Fibroblast of lung (primary cell): ENCODE measurements at regions not wholly inside any gene's neighbourhood (a gene's known extent, or its start where the extent isn't known, plus 50 kb on each side); places are given as distances from the start of the nearest gene placed in this dataset.

Source experiments
- DNase-seq, 2 donors: peaks; one replicate each; pipeline versions ENCODE4 v3.0.0 to v3.0.0-alpha.2; 2010; ENCODE audit warnings: low read depth in 2 of 2
- H2AFZ ChIP-seq: 2 replicates; pipeline ENCODE4 v1.5.1; 2012; ENCODE audit warnings: low read length, control low read depth, inconsistent platforms
- H3K27ac ChIP-seq: 2 replicates; pipeline ENCODE4 v1.5.1; 2011; ENCODE audit warnings: low read length, control low read depth; ENCODE audit not compliant: insufficient read depth
- H3K27me3 ChIP-seq: 2 replicates; pipeline ENCODE4 v1.5.1; 2011; ENCODE audit warnings: mild to moderate bottlenecking, low read length; ENCODE audit not compliant: control insufficient read depth, insufficient read depth
- H3K36me3 ChIP-seq: 2 replicates; pipeline ENCODE4 v1.5.1; 2011; ENCODE audit warnings: low read length; ENCODE audit not compliant: control insufficient read depth, insufficient read depth
- H3K4me1 ChIP-seq: 2 replicates; pipeline ENCODE4 v1.5.1; 2011; ENCODE audit warnings: low read length; ENCODE audit not compliant: control insufficient read depth, insufficient read depth; ENCODE audit errors: extremely low read depth
- H3K4me2 ChIP-seq: 2 replicates; pipeline ENCODE4 v1.5.1; 2011; ENCODE audit warnings: low read length, control low read depth; ENCODE audit not compliant: insufficient read depth; ENCODE audit errors: extremely low read depth
- H3K4me3 ChIP-seq, 4 experiments: fragments of 200-600 bp in 1 of 4; sonication (generic) in 1 of 4; replicated peaks in 1 of 4; 2 replicates each; pipeline ENCODE4 v1.5.1; 2011 to 2016; ENCODE audit warnings: low read length in 4 of 4, low read depth in 3 of 4, mild to moderate bottlenecking in 3 of 4, control low read depth in 2 of 4, inconsistent platforms in 1 of 4, mixed read lengths in 1 of 4; ENCODE audit not compliant: insufficient read depth in 1 of 4; ENCODE audit errors: control extremely low read depth in 1 of 4
- H3K79me2 ChIP-seq: 2 replicates; pipeline ENCODE4 v1.5.1; 2012; ENCODE audit warnings: mild to moderate bottlenecking, low read length, inconsistent platforms; ENCODE audit not compliant: control insufficient read depth, insufficient read depth
- H3K9ac ChIP-seq: 2 replicates; pipeline ENCODE4 v1.5.1; 2011; ENCODE audit warnings: mild to moderate bottlenecking, low read length, control low read depth; ENCODE audit not compliant: insufficient read depth
- H3K9me3 ChIP-seq: 2 replicates; pipeline ENCODE4 v1.5.1; 2012; ENCODE audit warnings: low read depth, low read length; ENCODE audit not compliant: control insufficient read depth, insufficient read depth
- H4K20me1 ChIP-seq: 2 replicates; pipeline ENCODE4 v1.5.1; 2011; ENCODE audit warnings: low read length; ENCODE audit not compliant: control insufficient read depth, insufficient read depth; ENCODE audit errors: extremely low read depth
- CTCF ChIP-seq, 2 donors: IDR thresholded peaks in 1 of 2; conservative IDR thresholded peaks in 1 of 2; 1 replicate in 1 of 2; 2 replicates in 1 of 2; pipeline ENCODE4 v1.5.1; 2011 to 2012; ENCODE audit warnings: low read length in 2 of 2, control low read depth in 1 of 2, inconsistent platforms in 1 of 2, low read depth in 1 of 2, mild to moderate bottlenecking in 1 of 2
- EZH2 ChIP-seq: IDR thresholded peaks from 2 replicates; pipeline ENCODE4 v1.5.1; 2012; ENCODE audit warnings: low read length, control low read depth, mild to moderate bottlenecking; ENCODE audit errors: missing control alignments

- H3K4me2 ChIP-seq, result no peak overlapping the region
- H3K27ac ChIP-seq, result no peak overlapping the region
- no peaks in the 10 kb centered on the region for H3K36me3 ChIP-seq
- H3K4me3 ChIP-seq, result no peak overlapping the region
- no peak overlapping the region for H2AFZ ChIP-seq
- no peaks in the 10 kb centered on the region for H3K79me2 ChIP-seq
- H3K9ac ChIP-seq, result no peak overlapping the region
- no peaks in the 10 kb centered on the region for H3K27me3 ChIP-seq
- no peaks in the 10 kb centered on the region for H4K20me1 ChIP-seq
- TF ChIP-seq CTCF (conservative IDR thresholded peaks at IDR 0.05 in 1 of 2, IDR thresholded peaks at IDR 0.05 in 1 of 2; ENCODE audit: low read depth in 1 of 2, low read length in 2 of 2), result no peak
- TF ChIP-seq EZH2, result no peak
- no peak for DNase-seq
- no peaks in the 10 kb centered on the region for H3K4me1 ChIP-seq
- no peaks in the 10 kb centered on the region for H3K9me3 ChIP-seq
Observed at GRCh38 chr15:94023531-94023930, 207.8 kb upstream of the MCTP2 start.

GRCh38 chr15:94021621-94022320 lies 209.6 kb upstream of the MCTP2 start:
- no peaks in the 10 kb centered on the region for H3K9me3 ChIP-seq
- no peaks in the 10 kb centered on the region for H3K36me3 ChIP-seq
- H3K79me2 ChIP-seq, result no peaks in the 10 kb centered on the region
- H4K20me1 ChIP-seq, result no peaks in the 10 kb centered on the region
- H3K27me3 ChIP-seq, result no peaks in the 10 kb centered on the region
- H3K27ac ChIP-seq, result no peak overlapping the region
- TF ChIP-seq CTCF (conservative IDR thresholded peaks at IDR 0.05 in 1 of 2, IDR thresholded peaks at IDR 0.05 in 1 of 2; ENCODE audit: low read depth in 1 of 2, low read length in 2 of 2), result no peak
- TF ChIP-seq EZH2, result no peak
- no peak overlapping the region for H2AFZ ChIP-seq
- no peak for DNase-seq
- H3K9ac ChIP-seq, result no peak overlapping the region
- no peak overlapping the region for H3K4me2 ChIP-seq
- no peaks in the 10 kb centered on the region for H3K4me1 ChIP-seq
- H3K4me3 ChIP-seq, result no peak overlapping the region

- TF ChIP-seq EZH2, result no peak
- TF ChIP-seq CTCF (conservative IDR thresholded peaks at IDR 0.05 in 1 of 2, IDR thresholded peaks at IDR 0.05 in 1 of 2; ENCODE audit: low read depth in 1 of 2, low read length in 2 of 2), result no peak
Observed at GRCh38 chr15:94019062-94019461, 212.3 kb upstream of the MCTP2 start.

More at GRCh38 chr15:94019062-94019461, 212.3 kb upstream of the MCTP2 start:
- Histone ChIP-seq H4K20me1 (no peaks in the 10 kb centered on the region), H3K4me1 (no peaks in the 10 kb centered on the region), H3K4me3 (no peak overlapping the region), H3K36me3 (no peaks in the 10 kb centered on the region), H3K4me2 (no peak overlapping the region), H3K27ac (no peak overlapping the region), H3K9ac (no peak overlapping the region), H3K79me2 (no peaks in the 10 kb centered on the region), H3K27me3 (no peaks in the 10 kb centered on the region), H3K9me3 (no peaks in the 10 kb centered on the region), H2AFZ (no peak overlapping the region)
- DNase-seq, result no peak
